NCI-H1105 treated with DMSO at 0.1 percent for 48 hours (cell line): ENCODE measurements at regions not wholly inside any gene's neighbourhood (a gene's known extent, or its start where the extent isn't known, plus 50 kb on each side); places are given as distances from the start of the nearest gene placed in this dataset.
"Not testable (repeated sequence)": the region's sequence is repeated elsewhere in the genome, so short reads cannot be mapped to it uniquely, and the experiment has no call there.

Source experiments
- DNase-seq: peaks from one replicate; lab custom pipeline; 2025; lab: John Stamatoyannopoulos, UW

DNA sequence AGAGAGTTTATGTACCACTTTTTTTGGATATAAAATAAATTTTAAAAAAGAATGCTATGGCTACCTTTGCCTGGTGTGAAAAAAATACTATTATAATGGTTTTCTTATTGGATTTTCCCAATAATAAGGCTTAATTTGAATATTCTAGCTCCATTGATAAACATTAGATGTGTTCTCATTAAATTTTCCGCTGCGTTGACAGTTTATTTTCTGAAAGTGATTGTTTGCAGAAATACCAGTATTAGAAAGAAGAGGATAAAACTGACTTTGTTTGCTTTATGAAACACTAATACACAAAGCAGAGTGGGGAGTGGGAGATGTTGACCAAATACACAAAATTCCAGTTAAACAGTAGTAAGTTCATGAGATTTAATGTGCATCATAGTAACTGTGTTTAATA, 433.3 kb upstream of the TMEFF2 start:
- no peak for DNase-seq

DNA sequence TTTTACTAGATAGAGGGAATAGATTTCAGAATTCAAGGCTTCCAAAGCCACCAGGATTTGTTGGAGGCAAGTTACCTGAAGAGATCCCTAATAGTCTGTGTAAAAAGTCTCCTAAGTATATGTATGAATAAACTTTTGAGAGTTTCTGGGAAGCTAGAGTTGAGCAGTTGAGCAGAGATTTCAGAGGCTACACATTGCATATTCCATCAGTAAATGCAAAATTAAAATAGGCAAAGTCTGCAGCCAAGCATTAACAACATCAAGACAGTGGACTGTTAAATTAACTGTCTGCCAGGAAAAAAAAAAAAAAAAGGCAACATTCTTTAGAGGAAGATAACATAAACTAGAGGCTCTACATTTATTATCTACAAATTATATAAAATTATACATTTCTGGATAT, 420.4 kb upstream of the TMEFF2 start:
- DNase-seq: no peak

DNA sequence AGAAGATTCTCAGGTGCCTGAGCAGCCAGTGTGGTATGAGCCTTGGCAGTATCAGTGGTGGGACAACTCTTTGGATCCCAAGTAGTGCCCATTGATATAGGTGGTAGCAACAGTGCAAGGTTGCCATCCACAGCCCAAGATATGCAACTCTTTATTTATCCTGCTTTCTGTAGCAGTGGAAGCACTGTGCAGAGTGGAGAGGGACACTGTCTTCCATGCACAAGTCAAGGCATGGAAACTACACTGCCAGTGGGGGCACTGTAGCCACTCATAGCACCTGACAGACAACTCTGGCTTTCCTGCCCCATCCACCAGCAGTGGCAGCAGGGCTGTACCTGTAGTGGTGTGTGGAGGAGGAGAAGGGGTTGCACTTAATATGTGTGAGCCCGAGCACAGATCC, 409.6 kb upstream of the TMEFF2 start:
- no peak for DNase-seq

DNA sequence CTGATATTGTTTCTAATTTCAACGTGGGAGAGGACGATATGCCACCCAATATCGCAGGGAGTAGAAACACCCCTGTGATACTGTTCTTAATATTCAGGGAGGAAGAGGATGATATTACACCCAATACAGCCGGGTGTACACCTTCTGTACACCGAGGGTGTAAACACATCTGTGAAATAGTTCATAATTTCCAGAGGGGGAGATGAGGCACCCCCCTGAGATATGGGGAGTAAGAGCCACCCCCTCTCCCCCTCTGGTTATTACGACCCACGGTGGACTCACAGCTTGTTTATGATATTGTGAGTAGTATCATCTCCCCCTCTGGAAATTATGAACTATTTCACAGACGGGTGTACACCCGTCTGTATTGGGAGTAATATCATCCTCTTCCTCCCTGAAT, 403.9 kb upstream of the TMEFF2 start:
- DNase-seq: not testable (repeated sequence)

DNA sequence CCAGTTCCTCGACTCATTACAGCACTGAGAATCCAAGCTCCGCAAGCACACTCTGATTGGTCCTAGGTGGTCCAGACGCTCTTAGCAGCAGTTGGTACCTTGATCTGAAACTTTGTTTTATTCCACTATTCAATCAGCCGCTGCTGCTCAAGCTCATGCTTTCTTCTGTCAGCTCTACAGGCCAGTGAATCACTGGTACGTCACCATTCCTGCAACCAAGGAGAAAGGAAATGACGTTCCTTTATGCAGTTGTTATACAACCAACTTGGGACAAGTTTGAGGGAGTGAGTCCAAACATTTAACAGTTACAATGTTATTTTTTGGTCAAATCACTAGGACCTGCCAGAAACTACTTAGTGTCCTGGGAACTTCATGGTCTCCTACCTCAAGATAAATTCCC, 398.8 kb upstream of the TMEFF2 start:
- no peak for DNase-seq

DNA sequence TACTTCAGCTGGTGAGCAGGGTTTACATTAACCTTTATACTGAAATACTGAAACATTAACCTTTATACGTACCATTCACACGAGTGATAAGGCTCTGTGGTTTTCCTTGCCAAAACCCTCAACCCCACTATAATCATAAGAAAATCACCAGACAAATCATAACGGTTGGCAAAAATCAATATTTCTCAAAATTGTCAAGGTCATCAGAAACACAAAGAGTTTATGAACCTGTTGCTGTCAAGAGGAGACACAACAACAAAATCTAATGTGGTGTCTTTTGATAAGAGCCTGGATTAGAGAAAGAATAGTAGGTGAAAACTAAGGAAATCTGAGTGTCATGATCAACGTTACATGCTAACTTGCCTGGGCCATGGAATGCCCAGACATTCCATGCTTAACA, 396.9 kb upstream of the TMEFF2 start:
- DNase-seq: no peak

DNA sequence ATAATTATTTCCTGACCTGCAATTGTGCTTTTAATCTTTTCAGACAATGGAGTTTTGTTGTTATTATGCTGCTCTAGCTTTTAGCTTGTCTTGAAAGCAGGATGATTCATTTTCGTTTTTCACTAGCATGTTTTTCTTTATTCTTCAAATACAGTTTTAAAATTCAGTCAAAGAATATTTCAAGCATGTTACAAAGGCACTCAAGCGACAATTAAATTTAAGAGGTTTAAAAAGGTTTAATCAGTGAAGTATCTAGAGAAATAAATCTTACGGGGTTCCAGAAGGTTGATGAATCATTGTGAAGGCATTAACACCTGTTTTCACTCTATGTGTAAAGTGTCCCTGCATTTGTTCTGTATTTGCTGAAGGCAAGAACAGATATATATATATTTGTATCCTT, 390.7 kb upstream of the TMEFF2 start:
- DNase-seq: peak; percentile 53

DNA sequence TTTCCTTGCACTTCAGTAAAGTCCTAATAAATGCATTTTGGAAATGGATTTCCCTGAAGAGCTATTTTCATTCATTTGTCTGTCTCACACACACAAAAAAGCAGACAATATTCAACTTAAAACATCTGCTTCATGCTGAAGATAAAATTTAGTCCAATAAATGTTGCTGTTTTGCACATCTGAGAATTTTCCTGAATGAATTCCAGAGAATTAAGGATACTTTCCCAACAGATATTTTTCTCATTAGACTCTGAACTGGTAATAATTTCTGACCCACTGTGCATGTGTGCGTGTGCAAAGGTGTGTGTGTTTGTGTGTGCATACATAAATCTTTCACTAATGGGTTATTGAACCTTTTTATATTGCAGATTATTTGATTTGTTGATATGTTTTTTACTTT, 390.2 kb upstream of the TMEFF2 start:
- DNase-seq: no peak

DNA sequence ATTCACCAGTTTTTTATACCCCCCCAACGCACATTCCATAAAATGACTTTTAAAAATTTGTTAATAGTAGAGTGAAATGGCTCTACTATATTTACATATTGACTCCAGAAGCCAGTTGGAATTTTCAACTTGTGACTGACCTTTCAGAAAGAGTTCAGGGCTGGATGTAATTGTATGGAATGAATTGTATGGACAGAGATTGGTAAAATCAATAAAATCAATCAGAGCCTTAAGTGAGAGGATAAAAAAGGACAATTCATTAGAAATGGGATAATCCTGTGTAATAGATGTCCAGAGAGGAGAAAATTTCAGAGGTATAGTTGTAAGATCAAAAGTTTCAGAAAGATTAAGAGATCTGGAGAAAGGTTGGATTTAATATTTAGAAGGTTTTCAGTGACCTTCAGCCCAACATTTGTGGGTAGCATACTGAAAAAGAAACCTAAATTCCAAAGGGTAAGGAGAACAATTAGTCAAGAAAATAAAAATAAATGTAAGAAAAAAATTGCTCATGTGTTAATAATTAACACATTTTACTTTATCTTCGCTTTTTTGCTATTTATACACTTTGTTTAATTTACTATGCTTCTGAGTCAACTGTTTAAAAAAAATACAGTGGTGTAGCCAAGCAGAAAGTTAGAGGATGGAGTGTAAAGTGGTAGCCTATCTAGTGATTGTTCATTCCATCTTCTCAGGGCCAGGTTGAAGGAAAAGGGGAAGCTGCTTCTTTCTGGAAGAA, 385.4 kb upstream of the TMEFF2 start:
- DNase-seq: no peak

DNA sequence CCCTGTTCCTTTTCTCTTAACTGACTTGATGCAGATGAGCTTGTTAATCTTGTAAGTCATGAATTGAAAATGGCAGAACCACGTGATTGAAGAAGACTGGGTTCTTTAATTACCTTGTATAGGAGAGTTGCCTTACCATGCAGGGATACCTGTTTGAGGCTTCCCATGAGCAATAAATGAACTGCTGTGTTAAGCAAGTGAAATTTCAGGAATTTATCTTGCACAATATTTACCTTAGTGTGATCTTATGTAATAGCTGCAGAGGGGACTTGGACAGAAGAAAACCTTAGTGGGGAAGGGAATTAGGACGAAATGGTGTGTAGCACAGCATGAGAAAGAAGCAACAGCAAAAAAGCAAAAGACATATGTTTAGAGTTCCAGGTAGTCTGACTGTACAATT, 384.0 kb upstream of the TMEFF2 start:
- no peak for DNase-seq

DNA sequence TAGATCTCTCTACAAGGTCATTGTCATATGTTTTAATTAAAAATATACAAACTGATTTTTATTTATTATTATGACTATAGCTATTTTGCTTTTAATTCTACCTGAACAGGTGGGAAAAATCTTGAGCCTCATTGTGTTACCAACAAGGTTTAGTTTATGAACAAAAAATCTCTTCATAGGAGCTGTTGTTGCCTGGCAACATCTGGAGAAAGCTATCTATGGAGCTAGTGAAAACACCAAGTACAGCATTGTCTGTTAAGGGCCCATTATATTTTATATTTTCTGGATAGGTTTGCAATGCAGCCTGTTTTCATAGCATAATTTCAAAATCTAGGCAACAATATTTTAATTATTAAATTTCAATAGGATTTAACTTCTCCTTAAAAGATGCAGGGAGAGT, 383.0 kb upstream of the TMEFF2 start:
- DNase-seq: no peak

DNA sequence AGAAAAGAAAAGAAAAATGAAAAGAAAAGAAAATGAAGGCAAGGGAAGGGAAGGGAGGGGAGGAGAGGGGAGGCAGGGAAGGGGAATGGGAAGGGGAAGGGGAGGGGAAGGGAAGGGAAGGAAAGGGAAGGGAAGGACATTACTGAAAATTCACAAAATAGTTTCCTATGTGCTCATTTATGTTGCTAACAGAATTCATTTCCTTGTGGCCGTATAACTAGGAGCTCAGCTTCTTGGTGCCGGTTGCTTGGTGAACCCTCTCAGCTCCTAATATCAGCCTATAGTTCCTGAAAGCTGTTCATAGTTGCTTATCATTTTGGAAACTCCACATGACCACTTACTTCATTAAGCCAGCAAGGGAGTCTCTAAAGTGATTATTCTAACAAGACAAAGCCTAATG, 379.8 kb upstream of the TMEFF2 start:
- no peak for DNase-seq

DNA sequence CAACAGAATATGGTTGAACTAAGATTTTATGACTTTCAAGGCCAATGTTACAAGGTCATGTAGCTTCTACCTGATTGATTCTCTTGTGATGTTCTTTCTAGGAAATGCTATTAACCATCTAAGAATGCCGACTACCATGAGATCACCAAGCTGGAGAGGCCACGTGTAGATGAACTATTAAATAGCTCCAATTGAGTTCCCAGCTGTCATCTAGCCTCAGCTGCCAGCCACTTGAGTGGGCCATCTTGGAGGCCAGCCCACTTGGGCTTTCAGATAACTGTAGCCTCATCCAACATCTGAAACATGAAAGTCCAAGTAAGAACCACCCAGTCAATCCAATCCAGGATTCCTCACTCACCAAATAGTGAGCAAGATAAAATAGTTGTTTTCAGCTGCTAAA, 376.9 kb upstream of the TMEFF2 start:
- DNase-seq: no peak

DNA sequence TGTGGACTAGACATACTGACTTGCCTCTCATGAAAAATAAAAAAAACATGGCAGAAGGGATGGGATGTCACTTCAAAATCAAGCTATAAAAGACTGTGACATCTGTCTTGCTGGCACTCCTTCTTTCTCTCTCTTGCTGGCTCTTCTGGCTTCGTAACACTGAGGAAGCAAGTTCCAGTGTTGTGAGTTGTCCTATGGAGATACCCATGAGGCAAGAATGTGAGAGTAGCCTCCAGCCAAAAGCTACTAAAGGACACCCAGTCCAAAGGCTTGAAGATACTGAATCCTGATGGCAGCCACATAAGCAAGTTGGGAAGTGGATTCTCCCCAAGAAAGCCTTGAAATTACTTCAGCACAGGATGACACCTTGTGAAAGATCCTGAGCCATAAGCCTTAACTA, 376.1 kb upstream of the TMEFF2 start:
- DNase-seq: no peak

DNA sequence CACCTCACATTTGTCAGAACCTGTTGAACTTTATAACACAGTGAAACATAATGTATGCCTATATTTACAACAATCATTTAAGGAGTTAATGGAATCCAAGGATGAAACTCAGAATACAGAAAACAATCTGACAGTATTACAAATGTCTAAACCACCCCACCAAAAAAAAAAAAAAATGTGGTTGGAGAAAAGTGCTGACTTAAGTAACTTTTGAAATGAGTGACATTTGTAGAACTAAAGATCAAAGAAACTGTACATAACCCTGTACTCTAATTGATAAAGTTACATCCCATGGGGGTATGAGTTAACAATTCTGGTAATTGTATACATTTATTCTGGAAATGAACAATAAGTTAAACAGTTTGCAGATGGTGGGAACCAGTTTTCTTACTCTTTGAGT, 372.1 kb upstream of the TMEFF2 start:
- DNase-seq: no peak

DNA sequence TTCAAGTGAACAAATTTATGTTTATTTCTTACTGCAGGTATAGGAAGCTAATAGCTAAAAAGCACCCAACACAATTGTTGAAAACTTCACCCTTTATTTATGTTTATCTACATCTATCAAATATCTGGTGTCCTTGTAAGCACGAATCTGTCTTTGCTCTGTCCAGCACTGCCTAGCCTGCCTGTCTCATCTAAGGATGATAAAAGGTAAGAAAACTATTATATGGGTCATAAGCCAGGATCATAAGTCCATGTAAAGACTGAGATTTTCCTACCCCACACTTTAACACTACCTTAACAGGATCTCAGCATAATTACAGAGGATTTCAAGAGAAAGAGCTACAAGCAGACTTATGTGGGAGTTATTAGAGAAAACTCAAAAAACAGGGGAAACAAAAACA, 365.6 kb upstream of the TMEFF2 start:
- no peak for DNase-seq

DNA sequence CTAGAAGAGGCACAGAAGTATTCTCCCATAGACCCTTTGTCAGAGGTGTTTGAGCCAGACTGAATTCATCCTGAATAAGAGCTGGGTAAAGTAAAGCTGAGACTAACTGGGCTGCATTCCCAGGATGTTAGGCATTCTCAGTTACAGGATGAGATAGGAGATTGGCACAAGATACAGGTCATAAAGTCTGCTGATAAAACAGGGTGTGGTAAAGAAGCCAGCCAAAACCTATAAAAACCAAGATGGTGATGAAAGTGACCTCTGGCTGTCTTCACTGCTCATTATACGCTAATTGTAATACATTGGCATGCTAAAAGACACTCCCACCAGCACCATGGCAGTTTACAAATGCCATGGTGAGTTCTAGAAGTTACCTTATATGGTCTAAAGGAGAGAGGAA, 364.9 kb upstream of the TMEFF2 start:
- no peak for DNase-seq

DNA sequence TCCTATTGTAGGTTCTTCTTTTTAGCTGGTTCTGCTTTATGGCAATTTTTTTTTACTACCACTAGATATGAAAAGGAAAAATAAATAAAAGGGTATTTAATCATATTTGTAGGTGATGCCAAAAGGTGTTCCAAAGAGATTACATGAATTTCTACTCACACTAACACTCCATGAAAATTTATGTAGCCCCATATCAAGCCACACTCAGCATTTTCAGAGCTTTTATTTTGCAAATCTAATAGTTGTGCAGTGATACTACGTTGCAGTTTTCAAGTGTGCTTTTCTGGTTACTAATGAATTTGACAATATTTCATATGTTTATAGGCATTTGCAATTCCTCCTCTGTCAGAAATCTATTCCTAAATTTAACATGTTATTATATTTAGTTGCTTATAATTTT, 363.9 kb upstream of the TMEFF2 start:
- DNase-seq: no peak

DNA sequence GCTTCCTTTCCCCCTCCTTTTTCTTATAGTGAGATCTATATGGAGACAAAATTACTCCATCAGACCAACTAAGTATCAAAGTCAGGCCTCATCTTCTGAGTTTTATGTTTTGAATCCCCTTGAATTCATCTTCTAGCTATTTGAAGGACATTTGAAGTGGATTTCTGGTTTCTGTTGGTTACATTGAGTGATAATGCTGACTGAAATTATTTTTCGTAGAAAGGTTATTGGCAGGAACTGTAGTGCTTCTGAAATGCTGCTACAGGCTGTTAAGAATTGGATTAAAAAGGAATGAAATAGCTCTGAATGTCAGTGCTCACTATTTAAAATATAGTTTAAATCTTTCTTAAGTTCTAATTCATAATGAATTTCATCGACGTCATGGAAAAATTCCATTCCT, 361.0 kb upstream of the TMEFF2 start:
- no peak for DNase-seq

DNA sequence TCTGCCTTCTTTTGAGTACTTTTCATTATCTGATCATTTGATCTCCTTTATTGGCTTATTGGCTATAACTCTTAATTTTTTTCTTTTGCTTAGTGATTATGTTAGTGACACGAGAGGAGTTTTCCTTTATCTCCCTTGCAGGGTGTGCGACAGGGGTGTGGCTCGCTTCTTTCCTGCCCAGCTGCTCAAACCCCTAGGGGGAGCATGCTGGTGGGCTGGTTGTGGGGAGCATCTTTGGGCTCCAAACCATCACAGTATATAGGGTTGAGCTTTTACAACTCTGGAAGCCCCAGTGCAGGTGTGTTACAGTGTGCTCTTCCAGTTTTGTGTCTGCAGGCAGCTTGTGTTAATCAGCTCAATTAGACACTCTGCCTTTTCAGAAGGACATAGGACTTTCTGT, 357.0 kb upstream of the TMEFF2 start:
- no peak for DNase-seq

DNA sequence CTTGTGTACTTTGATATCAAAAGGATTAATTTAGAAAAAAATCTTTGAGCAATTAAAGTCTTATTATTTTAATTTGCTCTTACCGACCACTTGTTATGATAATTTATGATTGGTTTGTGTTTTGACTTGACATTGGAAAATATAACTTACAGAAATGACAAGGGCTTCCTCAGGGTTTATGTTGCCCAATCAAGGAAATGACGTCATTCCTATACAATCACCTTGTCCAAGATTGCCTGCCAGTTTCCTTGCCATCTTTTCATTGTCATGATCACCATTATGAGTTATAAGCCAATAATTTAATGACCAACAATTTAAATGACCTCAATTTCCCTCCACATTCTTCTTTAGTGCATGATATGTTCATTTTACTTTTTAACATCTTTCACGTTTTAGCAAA, 351.8 kb upstream of the TMEFF2 start:
- no peak for DNase-seq

DNA sequence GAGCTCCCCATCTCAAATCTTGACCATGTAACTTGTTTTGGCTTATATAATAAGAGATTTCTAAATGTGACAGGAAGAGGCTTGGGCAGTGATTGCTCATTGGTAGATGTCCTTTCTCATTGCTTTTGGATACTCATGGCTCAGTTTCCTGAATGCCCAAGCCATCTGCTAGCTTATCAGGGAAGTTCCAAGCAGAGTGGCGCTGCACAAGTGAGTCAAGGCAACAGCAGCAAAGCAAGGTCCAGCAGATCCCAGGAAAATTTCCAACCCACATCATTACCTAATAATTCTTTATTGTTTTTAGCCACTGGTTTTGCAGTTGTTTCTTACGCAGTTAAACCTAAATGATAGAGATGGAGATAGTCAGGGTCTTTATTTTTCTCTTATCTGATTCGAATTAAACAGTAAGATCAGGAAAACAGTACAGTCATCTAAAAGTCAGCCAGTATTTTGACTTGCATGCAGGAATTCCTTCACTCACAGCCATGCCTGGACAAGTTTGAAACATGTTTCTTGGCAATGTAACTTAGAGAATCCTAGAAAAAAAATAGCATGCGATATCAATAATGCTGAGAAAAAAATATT, 349.7 kb upstream of the TMEFF2 start:
- DNase-seq: no peak

DNA sequence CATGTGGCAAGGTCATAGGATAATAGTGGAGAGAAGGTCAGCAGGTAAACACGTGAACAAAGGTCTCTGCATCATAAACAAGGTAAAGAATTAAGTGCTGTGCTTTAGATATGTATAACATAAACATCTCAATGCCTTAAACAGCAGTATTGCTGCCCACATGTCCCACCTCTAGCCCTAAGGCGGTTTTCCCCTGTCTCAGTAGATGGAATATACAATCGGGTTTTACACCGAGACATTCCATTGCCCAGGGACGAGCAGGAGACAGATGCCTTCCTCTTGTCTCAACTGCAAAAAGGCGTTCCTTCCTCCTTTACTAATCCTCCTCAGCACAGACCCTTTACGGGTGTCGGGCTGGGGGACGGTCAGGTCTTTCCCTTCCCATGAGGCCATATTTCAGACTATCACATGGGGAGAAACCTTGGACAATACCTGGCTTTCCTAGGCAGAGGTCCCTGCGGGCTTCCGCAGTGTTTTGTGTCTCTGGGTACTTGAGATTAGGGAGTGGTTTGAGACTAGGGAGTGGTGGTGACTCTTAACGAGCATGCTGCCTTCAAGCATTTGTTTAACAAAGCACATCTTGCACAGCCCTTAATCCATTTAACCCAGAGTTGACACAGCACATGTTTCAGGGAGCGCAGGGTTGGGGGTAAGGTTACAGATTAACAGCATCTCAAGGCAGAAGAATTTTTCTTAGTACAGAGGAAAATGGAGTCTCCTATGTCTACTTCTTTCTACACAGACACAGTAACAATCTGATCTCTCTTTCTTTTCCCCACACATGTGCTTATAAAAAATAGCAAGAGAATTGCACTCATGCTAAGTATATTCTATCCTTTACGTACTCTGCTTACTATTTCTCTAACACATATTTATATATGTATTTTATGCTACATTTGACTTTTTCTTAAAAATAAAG, 347.7 kb upstream of the TMEFF2 start:
- DNase-seq: not testable (repeated sequence)
